ENCODE measurements at regions not wholly inside any gene's neighbourhood (a gene's known extent, or its start where the extent isn't known, plus 50 kb on each side); places are given as distances from the start of the nearest gene placed in this dataset.

- Mint-ChIP-seq H3K27ac (no peak overlapping the region), H3K36me3 (no peaks in the 10 kb centered on the region), H3K27me3 (ENCODE audit: low read depth) (no peaks in the 10 kb centered on the region), H3K4me3 (no peak overlapping the region), H3K9me3 (peaks cover 4% of the 10 kb centered on the region), H3K4me1 (peaks cover 18% of the 10 kb centered on the region)
- no peak for DNase-seq (ENCODE audit: low spot score in 2 of 2, unreplicated experiment in 2 of 2)
- TF ChIP-seq CTCF (IDR thresholded peaks at IDR 0.05; ENCODE audit: unreplicated experiment): no peak
Observed at GRCh38 chr3:65153850-65154512, 466.2 kb upstream of the ADAMTS9 start.

GRCh38 chr3:65151666-65152065 is 463.9 kb upstream of the ADAMTS9 start:
- peaks cover 7% of the 10 kb centered on the region for H3K4me1 Mint-ChIP-seq
- H3K27me3 Mint-ChIP-seq (ENCODE audit: low read depth): no peaks in the 10 kb centered on the region
- H3K36me3 Mint-ChIP-seq: no peaks in the 10 kb centered on the region
- DNase-seq (ENCODE audit: low spot score in 2 of 2, unreplicated experiment in 2 of 2): no peak
- TF ChIP-seq CTCF (IDR thresholded peaks at IDR 0.05; ENCODE audit: unreplicated experiment): no peak
- H3K27ac Mint-ChIP-seq: no peak overlapping the region
- no peak overlapping the region for H3K4me3 Mint-ChIP-seq
- H3K9me3 Mint-ChIP-seq: peaks cover 4% of the 10 kb centered on the region

GRCh38 chr3:65149877-65150276 is 462.1 kb upstream of the ADAMTS9 start:
- no peaks in the 10 kb centered on the region for H3K27me3 Mint-ChIP-seq (ENCODE audit: low read depth)
- H3K4me1 Mint-ChIP-seq: peaks cover 22% of the 10 kb centered on the region
- H3K27ac Mint-ChIP-seq: no peak overlapping the region
- H3K9me3 Mint-ChIP-seq: no peaks in the 10 kb centered on the region
- TF ChIP-seq CTCF (IDR thresholded peaks at IDR 0.05; ENCODE audit: unreplicated experiment): no peak
- H3K4me3 Mint-ChIP-seq: no peak overlapping the region
- DNase-seq (ENCODE audit: low spot score in 2 of 2, unreplicated experiment in 2 of 2): no peak
- no peaks in the 10 kb centered on the region for H3K36me3 Mint-ChIP-seq

- Mint-ChIP-seq H3K36me3 (no peaks in the 10 kb centered on the region), H3K27me3 (ENCODE audit: low read depth) (no peaks in the 10 kb centered on the region), H3K27ac (no peak overlapping the region), H3K9me3 (no peaks in the 10 kb centered on the region), H3K4me3 (no peak overlapping the region), H3K4me1 (peaks cover 27% of the 10 kb centered on the region)
- TF ChIP-seq CTCF (IDR thresholded peaks at IDR 0.05; ENCODE audit: unreplicated experiment): no peak
- DNase-seq (ENCODE audit: low spot score in 2 of 2, unreplicated experiment in 2 of 2): no peak
Observed at GRCh38 chr3:65148687-65149086, 460.9 kb upstream of the ADAMTS9 start.

GRCh38 chr3:65146179-65146578 is 458.4 kb upstream of the ADAMTS9 start:
- H3K4me1 Mint-ChIP-seq: peaks cover 29% of the 10 kb centered on the region
- no peaks in the 10 kb centered on the region for H3K27me3 Mint-ChIP-seq (ENCODE audit: low read depth)
- no peak overlapping the region for H3K4me3 Mint-ChIP-seq
- H3K36me3 Mint-ChIP-seq: no peaks in the 10 kb centered on the region
- no peaks in the 10 kb centered on the region for H3K9me3 Mint-ChIP-seq
- DNase-seq (ENCODE audit: low spot score in 2 of 2, unreplicated experiment in 2 of 2): no peak
- no peak for TF ChIP-seq CTCF (IDR thresholded peaks at IDR 0.05; ENCODE audit: unreplicated experiment)
- H3K27ac Mint-ChIP-seq: peak overlapping the region; percentile 95

- TF ChIP-seq CTCF (IDR thresholded peaks at IDR 0.05; ENCODE audit: unreplicated experiment): no peak
- Mint-ChIP-seq H3K4me3 (no peak overlapping the region), H3K9me3 (no peaks in the 10 kb centered on the region), H3K27ac (peak overlapping the region; percentile 95), H3K4me1 (peaks cover 29% of the 10 kb centered on the region), H3K27me3 (ENCODE audit: low read depth) (no peaks in the 10 kb centered on the region), H3K36me3 (no peaks in the 10 kb centered on the region)
- no peak for DNase-seq (ENCODE audit: low spot score in 2 of 2, unreplicated experiment in 2 of 2)
Observed at GRCh38 chr3:65145680-65146079, 457.9 kb upstream of the ADAMTS9 start.
